ENCODE measurements at regions not wholly inside any gene's neighbourhood (a gene's known extent, or its start where the extent isn't known, plus 50 kb on each side); places are given as distances from the start of the nearest gene placed in this dataset.

DNA sequence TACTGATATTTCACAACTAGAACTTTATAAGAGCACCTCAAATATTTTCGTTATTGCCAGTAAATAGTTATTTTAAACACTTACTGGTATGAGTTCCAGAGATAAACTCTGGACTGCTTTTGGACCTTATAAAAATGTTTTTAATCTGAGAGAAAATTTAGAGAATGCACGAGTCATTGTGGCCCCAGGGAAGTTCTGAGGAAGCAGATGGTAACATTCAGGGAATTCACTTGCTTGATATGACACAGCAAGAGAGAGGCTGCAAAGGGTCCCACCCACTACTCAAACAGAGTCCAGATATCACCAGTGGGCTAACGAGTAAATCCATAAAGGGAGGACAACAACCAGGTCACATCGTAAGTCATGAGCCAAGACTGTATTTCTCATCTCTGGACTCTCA lies 526.8 kb downstream of the TDRD15 start:
- no peaks in the 10 kb centered on the region for H3K79me2 ChIP-seq (ENCODE audit: control insufficient read depth, low read length)
- H4K20me1 ChIP-seq (ENCODE audit: control insufficient read depth, insufficient read depth, low read depth, low read length): no peaks in the 10 kb centered on the region
- H3K4me3 ChIP-seq (ENCODE audit: low read length): no peak overlapping the region
- H3K27me3 ChIP-seq (ENCODE audit: control insufficient read depth, low read length): no peaks in the 10 kb centered on the region
- H3K27ac ChIP-seq (ENCODE audit: low read depth, low read length): no peak overlapping the region
- no peaks in the 10 kb centered on the region for H3K36me3 ChIP-seq (ENCODE audit: control insufficient read depth, low read length)
- TF ChIP-seq, protein P1, sequence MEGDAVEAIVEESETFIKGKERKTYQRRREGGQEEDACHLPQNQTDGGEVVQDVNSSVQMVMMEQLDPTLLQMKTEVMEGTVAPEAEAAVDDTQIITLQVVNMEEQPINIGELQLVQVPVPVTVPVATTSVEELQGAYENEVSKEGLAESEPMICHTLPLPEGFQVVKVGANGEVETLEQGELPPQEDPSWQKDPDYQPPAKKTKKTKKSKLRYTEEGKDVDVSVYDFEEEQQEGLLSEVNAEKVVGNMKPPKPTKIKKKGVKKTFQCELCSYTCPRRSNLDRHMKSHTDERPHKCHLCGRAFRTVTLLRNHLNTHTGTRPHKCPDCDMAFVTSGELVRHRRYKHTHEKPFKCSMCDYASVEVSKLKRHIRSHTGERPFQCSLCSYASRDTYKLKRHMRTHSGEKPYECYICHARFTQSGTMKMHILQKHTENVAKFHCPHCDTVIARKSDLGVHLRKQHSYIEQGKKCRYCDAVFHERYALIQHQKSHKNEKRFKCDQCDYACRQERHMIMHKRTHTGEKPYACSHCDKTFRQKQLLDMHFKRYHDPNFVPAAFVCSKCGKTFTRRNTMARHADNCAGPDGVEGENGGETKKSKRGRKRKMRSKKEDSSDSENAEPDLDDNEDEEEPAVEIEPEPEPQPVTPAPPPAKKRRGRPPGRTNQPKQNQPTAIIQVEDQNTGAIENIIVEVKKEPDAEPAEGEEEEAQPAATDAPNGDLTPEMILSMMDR (IDR thresholded peaks at IDR 0.05; ENCODE audit: low read depth, low read length, poor library complexity, severe bottlenecking): no peak
- TF ChIP-seq EZH2phosphoT487 (IDR thresholded peaks at IDR 0.05; ENCODE audit: borderline replicate concordance, low read length): no peak
- H3K9me2 ChIP-seq (replicated peaks; ENCODE audit: control insufficient read depth, low read length): no peaks in the 10 kb centered on the region
- no peaks in the 10 kb centered on the region for H3K4me1 ChIP-seq (ENCODE audit: control insufficient read depth, low read length)
- H3K4me2 ChIP-seq (ENCODE audit: low read length): no peak overlapping the region
- H3F3A ChIP-seq (ENCODE audit: control insufficient read depth, insufficient read depth): no peaks in the 10 kb centered on the region
- no peaks in the 10 kb centered on the region for H3K9me3 ChIP-seq (ENCODE audit: control insufficient read depth, insufficient read depth, low read length)

DNA sequence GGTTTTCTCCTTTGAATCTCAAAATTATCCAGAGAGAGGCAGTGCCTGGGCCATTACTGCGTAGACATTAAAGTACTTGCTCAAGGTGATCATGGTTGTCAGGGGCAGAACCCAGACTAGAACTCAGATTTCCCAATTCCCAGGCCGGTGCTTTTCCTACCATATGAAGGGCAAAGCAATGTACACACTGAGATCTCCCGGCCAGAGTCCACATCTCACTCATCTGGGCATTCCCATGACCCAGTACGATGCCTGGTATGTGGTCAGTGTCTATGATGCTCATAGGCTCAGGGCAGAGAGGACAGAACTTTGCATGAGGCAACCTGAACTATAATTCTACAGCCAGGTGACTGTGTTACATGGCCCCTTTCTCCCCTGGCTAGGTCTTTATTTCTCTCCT lies 531.4 kb downstream of the TDRD15 start:
- no peaks in the 10 kb centered on the region for H3K36me3 ChIP-seq (ENCODE audit: control insufficient read depth, low read length)
- no peaks in the 10 kb centered on the region for H3K27me3 ChIP-seq (ENCODE audit: control insufficient read depth, low read length)
- H3K4me3 ChIP-seq (ENCODE audit: low read length): no peak overlapping the region
- no peak for TF ChIP-seq EZH2phosphoT487 (IDR thresholded peaks at IDR 0.05; ENCODE audit: borderline replicate concordance, low read length)
- TF ChIP-seq, protein P1 (IDR thresholded peaks at IDR 0.05; ENCODE audit: low read depth, low read length, poor library complexity, severe bottlenecking): no peak
- no peaks in the 10 kb centered on the region for H3K79me2 ChIP-seq (ENCODE audit: control insufficient read depth, low read length)
- no peak overlapping the region for H3K4me2 ChIP-seq (ENCODE audit: low read length)
- H3K27ac ChIP-seq (ENCODE audit: low read depth, low read length): no peak overlapping the region
- H3K4me1 ChIP-seq (ENCODE audit: control insufficient read depth, low read length): no peaks in the 10 kb centered on the region
- no peaks in the 10 kb centered on the region for H3K9me3 ChIP-seq (ENCODE audit: control insufficient read depth, insufficient read depth, low read length)
- no peaks in the 10 kb centered on the region for H3K9me2 ChIP-seq (replicated peaks; ENCODE audit: control insufficient read depth, low read length)
- no peaks in the 10 kb centered on the region for H4K20me1 ChIP-seq (ENCODE audit: control insufficient read depth, insufficient read depth, low read depth, low read length)
- no peaks in the 10 kb centered on the region for H3F3A ChIP-seq (ENCODE audit: control insufficient read depth, insufficient read depth)

DNA sequence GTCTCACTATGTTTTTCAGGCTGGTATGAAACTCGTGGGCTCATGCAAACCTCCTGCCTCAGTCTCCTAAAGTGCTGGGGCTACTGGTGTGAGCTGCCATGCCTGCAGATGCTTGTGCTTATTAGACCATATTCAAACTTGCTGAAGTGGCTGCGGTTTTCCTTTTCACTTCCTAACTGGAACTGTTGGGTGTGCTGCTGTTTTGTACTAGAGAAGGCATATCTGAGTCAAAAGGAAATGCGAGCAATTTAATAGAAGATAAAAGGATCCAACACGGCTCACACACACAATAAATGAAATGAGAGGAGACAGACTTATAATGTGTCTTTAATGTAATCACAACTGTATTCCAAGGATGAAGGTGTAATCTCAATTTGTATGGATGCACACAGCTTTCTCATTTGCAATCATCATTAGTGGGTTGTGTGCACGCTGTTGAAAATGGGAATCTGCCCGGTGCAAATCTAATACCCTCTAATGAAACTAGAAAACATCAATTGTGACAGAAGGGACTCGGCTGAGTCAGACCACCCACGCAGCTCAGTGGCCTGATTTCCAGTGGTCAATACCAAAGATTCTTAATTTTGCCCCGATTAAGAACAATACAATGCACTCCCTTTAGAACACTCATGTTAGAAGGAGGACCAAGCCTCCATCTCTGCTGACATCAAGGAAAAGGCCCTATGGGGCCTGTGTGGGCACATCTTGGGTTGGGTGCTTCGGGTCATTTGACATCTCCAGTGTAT lies 532.7 kb downstream of the TDRD15 start:
- H4K20me1 ChIP-seq (ENCODE audit: control insufficient read depth, insufficient read depth, low read depth, low read length): no peaks in the 10 kb centered on the region
- TF ChIP-seq, protein P1 (IDR thresholded peaks at IDR 0.05; ENCODE audit: low read depth, low read length, poor library complexity, severe bottlenecking): no peak
- TF ChIP-seq EZH2phosphoT487 (IDR thresholded peaks at IDR 0.05; ENCODE audit: borderline replicate concordance, low read length): no peak
- no peaks in the 10 kb centered on the region for H3F3A ChIP-seq (ENCODE audit: control insufficient read depth, insufficient read depth)
- no peaks in the 10 kb centered on the region for H3K9me3 ChIP-seq (ENCODE audit: control insufficient read depth, insufficient read depth, low read length)
- no peaks in the 10 kb centered on the region for H3K27me3 ChIP-seq (ENCODE audit: control insufficient read depth, low read length)
- no peak overlapping the region for H3K27ac ChIP-seq (ENCODE audit: low read depth, low read length)
- no peaks in the 10 kb centered on the region for H3K79me2 ChIP-seq (ENCODE audit: control insufficient read depth, low read length)
- H3K36me3 ChIP-seq (ENCODE audit: control insufficient read depth, low read length): no peaks in the 10 kb centered on the region
- no peaks in the 10 kb centered on the region for H3K9me2 ChIP-seq (replicated peaks; ENCODE audit: control insufficient read depth, low read length)
- no peaks in the 10 kb centered on the region for H3K4me1 ChIP-seq (ENCODE audit: control insufficient read depth, low read length)
- H3K4me2 ChIP-seq (ENCODE audit: low read length): no peak overlapping the region
- H3K4me3 ChIP-seq (ENCODE audit: low read length): no peak overlapping the region
